ENCODE measurements at regions not wholly inside any gene's neighbourhood (a gene's known extent, or its start where the extent isn't known, plus 50 kb on each side); places are given as distances from the start of the nearest gene placed in this dataset.
"Not testable (repeated sequence)": the region's sequence is repeated elsewhere in the genome, so short reads cannot be mapped to it uniquely, and the experiment has no call there.

GRCh38 chr6:134637282-134637681, 312.6 kb downstream of the ALDH8A1 start:
- DNase-seq (ENCODE audit: extremely low spot score), result no peak
- no peaks in the 10 kb centered on the region for H3K27me3 ChIP-seq
- H3K4me1 ChIP-seq, result peaks cover 0 to 6% (median 3%) of the 10 kb centered on the region in 4 donors
- intact Hi-C loops (cut with DNase I), result no loop called here
- no peaks in the 10 kb centered on the region for H3K36me3 ChIP-seq
- 96% methylated on average over 5 of the region's 5 CpGs for WGBS
- H3K27ac ChIP-seq (replicated peaks in 1 of 4), result no peak overlapping the region
- TF ChIP-seq POLR2AphosphoS5 (IDR thresholded peaks at IDR 0.05) (no peak), EP300 (IDR thresholded peaks at IDR 0.05) (no peak)
- H3K9me3 ChIP-seq, result no peaks in the 10 kb centered on the region
- H3K4me3 ChIP-seq, result no peak overlapping the region

- no peak overlapping the region for H3K4me3 ChIP-seq
- H3K27ac ChIP-seq (replicated peaks in 1 of 4), result no peak overlapping the region
- 85% methylated on average over 7 of the region's 7 CpGs for WGBS
- DNase-seq (ENCODE audit: extremely low spot score), result no peak
- TF ChIP-seq POLR2A (IDR thresholded peaks at IDR 0.05; ENCODE audit: low read depth) (no peak), EP300 (IDR thresholded peaks at IDR 0.05) (no peak), CTCF (IDR thresholded peaks at IDR 0.05) (no peak), POLR2AphosphoS5 (IDR thresholded peaks at IDR 0.05) (no peak)
- no peaks in the 10 kb centered on the region for H3K9me3 ChIP-seq
- peaks cover 0 to 6% (median 3%) of the 10 kb centered on the region in 4 donors for H3K4me1 ChIP-seq
- H3K36me3 ChIP-seq, result no peaks in the 10 kb centered on the region
- intact Hi-C loops (cut with DNase I), result no loop called here
- H3K27me3 ChIP-seq, result no peaks in the 10 kb centered on the region
Measured at GRCh38 chr6:134636186-134636799, 313.6 kb downstream of the ALDH8A1 start.

GRCh38 chr6:134634966-134635365, 314.9 kb downstream of the ALDH8A1 start:
- no peak for DNase-seq (ENCODE audit: extremely low spot score)
- Histone ChIP-seq H3K4me3 (no peak overlapping the region), H3K4me1 (no peaks in the 10 kb centered on the region), H3K36me3 (no peaks in the 10 kb centered on the region), H3K27ac (replicated peaks in 1 of 4) (no peak overlapping the region), H3K27me3 (no peaks in the 10 kb centered on the region), H3K9me3 (no peaks in the 10 kb centered on the region)
- no peak for TF ChIP-seq CTCF (IDR thresholded peaks at IDR 0.05)
- no peak for TF ChIP-seq POLR2AphosphoS5 (IDR thresholded peaks at IDR 0.05)
- no peak for TF ChIP-seq EP300 (IDR thresholded peaks at IDR 0.05)
- TF ChIP-seq POLR2A (IDR thresholded peaks at IDR 0.05; ENCODE audit: low read depth), result no peak
- intact Hi-C loops (cut with DNase I), result no loop called here
- 85% methylated on average over 3 of the region's 3 CpGs for WGBS

GRCh38 chr6:134634466-134634865, 315.4 kb downstream of the ALDH8A1 start:
- Histone ChIP-seq H3K27ac (replicated peaks in 1 of 4) (no peak overlapping the region), H3K4me1 (no peaks in the 10 kb centered on the region), H3K9me3 (no peaks in the 10 kb centered on the region), H3K4me3 (no peak overlapping the region), H3K27me3 (no peaks in the 10 kb centered on the region), H3K36me3 (no peaks in the 10 kb centered on the region)
- TF ChIP-seq CTCF (IDR thresholded peaks at IDR 0.05), result no peak
- no peak for TF ChIP-seq POLR2AphosphoS5 (IDR thresholded peaks at IDR 0.05)
- TF ChIP-seq EP300 (IDR thresholded peaks at IDR 0.05), result no peak
- TF ChIP-seq POLR2A (IDR thresholded peaks at IDR 0.05; ENCODE audit: low read depth), result no peak
- no peak for DNase-seq (ENCODE audit: extremely low spot score)
- intact Hi-C loops (cut with DNase I), result no loop called here
- WGBS, result 89% methylated on average over 3 of the region's 3 CpGs

- DNase-seq (ENCODE audit: extremely low spot score); H3K27ac ChIP-seq (replicated peaks in 1 of 4); H3K4me3 ChIP-seq; H3K36me3 ChIP-seq; intact Hi-C loops (cut with DNase I); H3K27me3 ChIP-seq; H3K9me3 ChIP-seq; H3K4me1 ChIP-seq: not testable (repeated sequence)
- WGBS, result 76% methylated on average over 18 of the region's 48 CpGs
Measured at GRCh38 chr6:134632982-134633940, 315.3 kb upstream of the SGK1 start.

Measured in esophagus muscularis mucosa (tissue), 4 donors.